Tibial artery (tissue), 4 donors: ENCODE measurements at regions not wholly inside any gene's neighbourhood (a gene's known extent, or its start where the extent isn't known, plus 50 kb on each side); places are given as distances from the start of the nearest gene placed in this dataset.

Experiments used
- DNase-seq, 2 donors: peaks; one replicate each; pipeline ENCODE4 v3.0.0-alpha.2; 2019
- H3K27ac ChIP-seq, 2 donors: fragments of 200-600 bp; sonication (generic) in 1 of 2; 1 replicate in 1 of 2; 2 replicates in 1 of 2; pipeline ENCODE4 v1.5.1; 2018 to 2019; ENCODE audit warnings: mild to moderate bottlenecking in 1 of 2
- H3K27me3 ChIP-seq, 2 donors: fragments of 200-600 bp; sonication (generic) in 1 of 2; one replicate each; pipeline versions ENCODE4 v1.5.1 to v1.6.0; 2016 to 2019
- H3K36me3 ChIP-seq, 3 donors: fragments of 200-600 bp; sonication (generic) in 2 of 3; one replicate each; pipeline ENCODE4 v1.5.1; 2016 to 2019; ENCODE audit warnings: mild to moderate bottlenecking in 2 of 3
- H3K4me1 ChIP-seq, 4 donors: fragments of 200-600 bp; sonication (generic) in 2 of 4; 1 replicate in 3 of 4; 2 replicates in 1 of 4; pipeline ENCODE4 v1.5.1; 2016 to 2019
- H3K4me3 ChIP-seq, 2 donors: fragments of 200-600 bp; sonication (generic) in 1 of 2; 1 replicate in 1 of 2; 2 replicates in 1 of 2; pipeline ENCODE4 v1.5.1; 2018 to 2019; ENCODE audit warnings: mild to moderate bottlenecking in 2 of 2
- H3K9me3 ChIP-seq, 3 donors: fragments of 200-600 bp; sonication (generic) in 1 of 3; one replicate each; pipeline ENCODE4 v1.5.1; 2016 to 2019
- CTCF ChIP-seq, 2 experiments: fragments of 200-600 bp in 1 of 2; fragments of 450-650 bp in 1 of 2; IDR thresholded peaks; one replicate each; pipeline ENCODE4 v1.5.1; 2017 to 2019; ENCODE audit warnings: antibody characterized with exemption in 2 of 2, mild to moderate bottlenecking in 1 of 2, moderate library complexity in 1 of 2
- intact Hi-C: fragments of 100-400 bp; cut with DNase I; formaldehyde crosslinking; loops from one replicate; pipeline ENCODE4 v1.15.0; 2023; ENCODE audit warnings: low total_unique reads

GRCh38 chr18:52220062-52220591, 119.9 kb upstream of the DCC start:
- no peak for TF ChIP-seq CTCF (IDR thresholded peaks at IDR 0.05)
- DNase-seq = no peak
- H3K36me3 ChIP-seq = no peaks in the 10 kb centered on the region
- H3K4me3 ChIP-seq = no peak overlapping the region
- intact Hi-C loops = no loop called here
- no peaks in the 10 kb centered on the region for H3K9me3 ChIP-seq
- no peak overlapping the region for H3K27ac ChIP-seq
- H3K27me3 ChIP-seq = no peaks in the 10 kb centered on the region
- no peaks in the 10 kb centered on the region for H3K4me1 ChIP-seq

GRCh38 chr18:52222211-52222610, 117.8 kb upstream of the DCC start:
- no peak overlapping the region for H3K27ac ChIP-seq
- H3K4me3 ChIP-seq = no peak overlapping the region
- DNase-seq = no peak
- H3K27me3 ChIP-seq = no peaks in the 10 kb centered on the region
- H3K36me3 ChIP-seq = no peaks in the 10 kb centered on the region
- no peaks in the 10 kb centered on the region for H3K4me1 ChIP-seq
- H3K9me3 ChIP-seq = no peaks in the 10 kb centered on the region
- intact Hi-C loops = no loop called here
- no peak for TF ChIP-seq CTCF (IDR thresholded peaks at IDR 0.05)

- H3K27ac ChIP-seq = no peak overlapping the region
- H3K4me1 ChIP-seq = no peaks in the 10 kb centered on the region
- H3K4me3 ChIP-seq = no peak overlapping the region
- H3K27me3 ChIP-seq = peaks cover 0 to 2% of the 10 kb centered on the region in 2 donors
- intact Hi-C loops = no loop called here
- H3K36me3 ChIP-seq = no peaks in the 10 kb centered on the region
- DNase-seq = no peak
- no peak for TF ChIP-seq CTCF (IDR thresholded peaks at IDR 0.05)
- no peaks in the 10 kb centered on the region for H3K9me3 ChIP-seq
These were observed 112.5 kb upstream of the DCC start for GRCh38 chr18:52227536-52227935.

- intact Hi-C loops = no loop called here
- no peak for TF ChIP-seq CTCF (IDR thresholded peaks at IDR 0.05)
- Histone ChIP-seq H3K4me3 (no peak overlapping the region), H3K9me3 (no peaks in the 10 kb centered on the region), H3K36me3 (no peaks in the 10 kb centered on the region), H3K27ac (no peak overlapping the region), H3K27me3 (peaks cover 0 to 2% of the 10 kb centered on the region in 2 donors), H3K4me1 (no peaks in the 10 kb centered on the region)
- no peak for DNase-seq
These were observed 111.8 kb upstream of the DCC start for GRCh38 chr18:52228166-52228565.

- H3K9me3 ChIP-seq = no peaks in the 10 kb centered on the region
- H3K4me3 ChIP-seq = no peak overlapping the region
- no peak for TF ChIP-seq CTCF (IDR thresholded peaks at IDR 0.05)
- H3K27me3 ChIP-seq = peaks cover 0 to under 1% of the 10 kb centered on the region in 2 donors
- H3K36me3 ChIP-seq = no peaks in the 10 kb centered on the region
- no peak overlapping the region for H3K27ac ChIP-seq
- intact Hi-C loops = no loop called here
- H3K4me1 ChIP-seq = no peaks in the 10 kb centered on the region
- no peak for DNase-seq
These were observed 103.9 kb upstream of the DCC start for GRCh38 chr18:52236131-52236530.

GRCh38 chr18:52237551-52237950, 102.4 kb upstream of the DCC start:
- DNase-seq = no peak

More at GRCh38 chr18:52237551-52237950, 102.4 kb upstream of the DCC start:
- Histone ChIP-seq H3K9me3 (no peaks in the 10 kb centered on the region), H3K4me1 (no peaks in the 10 kb centered on the region), H3K36me3 (no peaks in the 10 kb centered on the region), H3K27me3 (no peaks in the 10 kb centered on the region), H3K4me3 (no peak overlapping the region), H3K27ac (no peak overlapping the region)
- no peak for TF ChIP-seq CTCF (IDR thresholded peaks at IDR 0.05)
- intact Hi-C loops = no loop called here
